Endodermal cell (in vitro differentiated cells): ENCODE measurements at regions not wholly inside any gene's neighbourhood (a gene's known extent, or its start where the extent isn't known, plus 50 kb on each side); places are given as distances from the start of the nearest gene placed in this dataset.
"Not testable (repeated sequence)": the region's sequence is repeated elsewhere in the genome, so short reads cannot be mapped to it uniquely, and the experiment has no call there.

Experiments used
- DNase-seq: peaks from one replicate; pipeline ENCODE4 v3.0.0-alpha.2; 2017
- H3K27ac ChIP-seq: 2 replicates; pipeline ENCODE4 v1.5.1; 2013; ENCODE audit warnings: mild to moderate bottlenecking, low read depth, low read length, moderate library complexity
- H3K27me3 ChIP-seq: 2 replicates; pipeline ENCODE4 v1.6.1; 2013; ENCODE audit warnings: mild to moderate bottlenecking, low read length, moderate library complexity; ENCODE audit not compliant: insufficient read depth, control insufficient read depth, poor library complexity, severe bottlenecking
- H3K36me3 ChIP-seq: 2 replicates; pipeline ENCODE4 v1.7.0; 2013; ENCODE audit warnings: mild to moderate bottlenecking, low read length, moderate library complexity; ENCODE audit not compliant: control insufficient read depth, insufficient read depth
- H3K4me1 ChIP-seq: one replicate; pipeline ENCODE4 v1.7.0; 2013; ENCODE audit warnings: low read length; ENCODE audit not compliant: control insufficient read depth, insufficient read depth
- H3K4me3 ChIP-seq: 2 replicates; pipeline ENCODE4 v1.5.1; 2013; ENCODE audit warnings: mild to moderate bottlenecking, low read length, moderate library complexity
- H3K9ac ChIP-seq: 2 replicates; pipeline ENCODE4 v1.6.1; 2013; ENCODE audit warnings: mild to moderate bottlenecking, low read length, moderate library complexity; ENCODE audit not compliant: poor library complexity, severe bottlenecking; ENCODE audit errors: extremely low read depth
- H3K9me3 ChIP-seq: 2 replicates; pipeline ENCODE4 v1.6.1; 2013; ENCODE audit warnings: mild to moderate bottlenecking, low read length, moderate library complexity; ENCODE audit not compliant: control insufficient read depth
- H3K27ac Mint-ChIP-seq: 2 replicates; pipeline ENCODE4 v1.8.0; 2020; ENCODE audit warnings: mixed read lengths
- H3K27me3 Mint-ChIP-seq: 2 replicates; pipeline ENCODE4 v1.8.0; 2021; ENCODE audit warnings: mild to moderate bottlenecking, mixed read lengths; ENCODE audit not compliant: insufficient read depth
- H3K36me3 Mint-ChIP-seq: 2 replicates; pipeline ENCODE4 v1.8.0; 2020; ENCODE audit warnings: low read depth, mixed read lengths
- H3K4me1 Mint-ChIP-seq: 2 replicates; pipeline ENCODE4 v1.8.0; 2020; ENCODE audit warnings: mixed read lengths
- H3K4me3 Mint-ChIP-seq: 2 replicates; pipeline ENCODE4 v1.8.0; 2020; ENCODE audit warnings: mild to moderate bottlenecking, moderate library complexity, mixed read lengths
- H3K9me3 Mint-ChIP-seq: 2 replicates; pipeline ENCODE4 v1.8.0; 2020; ENCODE audit warnings: mild to moderate bottlenecking, mixed read lengths
- WGBS, 2 experiments: methylation state at CpG; one replicate each; pipeline versions ENCODE4 v1.1.5 to v1.1.7; 2013; ENCODE audit warnings: missing lambda C conversion rate in 2 of 2, mixed read lengths in 1 of 2; ENCODE audit not compliant: insufficient coverage in 1 of 2, insufficient read length in 1 of 2; 5-methylcytosine and 5-hydroxymethylcytosine counted together
- TF ChIP-seq, protein P1 (sequence below): fragments of 200-600 bp; sonication (generic); conservative IDR thresholded peaks from 2 replicates; pipeline ENCODE4 v1.5.0; 2021; ENCODE audit warnings: antibody characterized with exemption, mild to moderate bottlenecking

GRCh38 chr7:46603780-46604179 lies 682.7 kb upstream of the IGFBP3 start:
- Histone ChIP-seq H3K27me3 (no peaks in the 10 kb centered on the region), H3K4me1 (no peaks in the 10 kb centered on the region), H3K36me3 (no peaks in the 10 kb centered on the region), H3K9me3 (no peaks in the 10 kb centered on the region), H3K9ac (no peak overlapping the region), H3K4me3 (no peak overlapping the region), H3K27ac (no peak overlapping the region)
- H3K4me1 Mint-ChIP-seq: peaks cover 2% of the 10 kb centered on the region
- H3K36me3 Mint-ChIP-seq: no peaks in the 10 kb centered on the region
- DNase-seq: no peak
- 88 to 100% methylated on average over 3 to 11 of the region's 11 CpGs for WGBS, 2 experiments
- no peaks in the 10 kb centered on the region for H3K9me3 Mint-ChIP-seq
- H3K27me3 Mint-ChIP-seq: peaks cover 2% of the 10 kb centered on the region
- TF ChIP-seq, protein P1, sequence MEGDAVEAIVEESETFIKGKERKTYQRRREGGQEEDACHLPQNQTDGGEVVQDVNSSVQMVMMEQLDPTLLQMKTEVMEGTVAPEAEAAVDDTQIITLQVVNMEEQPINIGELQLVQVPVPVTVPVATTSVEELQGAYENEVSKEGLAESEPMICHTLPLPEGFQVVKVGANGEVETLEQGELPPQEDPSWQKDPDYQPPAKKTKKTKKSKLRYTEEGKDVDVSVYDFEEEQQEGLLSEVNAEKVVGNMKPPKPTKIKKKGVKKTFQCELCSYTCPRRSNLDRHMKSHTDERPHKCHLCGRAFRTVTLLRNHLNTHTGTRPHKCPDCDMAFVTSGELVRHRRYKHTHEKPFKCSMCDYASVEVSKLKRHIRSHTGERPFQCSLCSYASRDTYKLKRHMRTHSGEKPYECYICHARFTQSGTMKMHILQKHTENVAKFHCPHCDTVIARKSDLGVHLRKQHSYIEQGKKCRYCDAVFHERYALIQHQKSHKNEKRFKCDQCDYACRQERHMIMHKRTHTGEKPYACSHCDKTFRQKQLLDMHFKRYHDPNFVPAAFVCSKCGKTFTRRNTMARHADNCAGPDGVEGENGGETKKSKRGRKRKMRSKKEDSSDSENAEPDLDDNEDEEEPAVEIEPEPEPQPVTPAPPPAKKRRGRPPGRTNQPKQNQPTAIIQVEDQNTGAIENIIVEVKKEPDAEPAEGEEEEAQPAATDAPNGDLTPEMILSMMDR: no peak
- no peak overlapping the region for H3K4me3 Mint-ChIP-seq
- no peak overlapping the region for H3K27ac Mint-ChIP-seq

DNA sequence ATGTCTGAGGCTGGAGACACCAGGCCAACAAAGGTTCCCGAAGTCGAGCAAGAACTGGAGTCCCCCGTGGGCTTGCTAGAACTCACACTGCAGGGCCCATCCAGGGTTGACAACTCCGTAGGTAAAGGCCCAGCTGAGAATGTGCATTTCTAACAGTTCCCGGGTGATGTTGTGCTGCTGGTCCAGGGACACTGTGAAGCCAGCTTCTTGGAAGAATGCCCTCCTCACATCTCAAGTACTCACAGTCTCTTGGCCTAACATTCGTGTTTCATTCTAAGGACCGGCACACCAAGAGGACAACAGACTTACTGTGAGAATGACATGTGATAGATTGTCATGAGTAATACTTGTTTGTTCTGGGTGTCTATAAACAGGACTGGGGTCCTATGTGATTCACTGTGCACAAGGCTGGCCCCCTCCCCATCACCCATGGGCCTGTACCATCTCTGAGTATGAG lies 682.3 kb upstream of the IGFBP3 start:
- no peak for DNase-seq
- WGBS, 2 experiments: 92 to 95% methylated on average over 4 to 7 of the region's 7 CpGs
- peaks cover 2% of the 10 kb centered on the region for H3K27me3 Mint-ChIP-seq
- Histone ChIP-seq H3K4me3 (no peak overlapping the region), H3K4me1 (no peaks in the 10 kb centered on the region), H3K9ac (no peak overlapping the region), H3K27ac (no peak overlapping the region), H3K27me3 (no peaks in the 10 kb centered on the region), H3K9me3 (no peaks in the 10 kb centered on the region), H3K36me3 (no peaks in the 10 kb centered on the region)
- H3K4me3 Mint-ChIP-seq: no peak overlapping the region
- no peaks in the 10 kb centered on the region for H3K36me3 Mint-ChIP-seq
- H3K27ac Mint-ChIP-seq: no peak overlapping the region
- H3K9me3 Mint-ChIP-seq: no peaks in the 10 kb centered on the region
- peaks cover 2% of the 10 kb centered on the region for H3K4me1 Mint-ChIP-seq
- TF ChIP-seq, protein P1: no peak

- TF ChIP-seq, protein P1: no peak
- Mint-ChIP-seq H3K4me1 (peaks cover 2% of the 10 kb centered on the region), H3K27me3 (peaks cover 2% of the 10 kb centered on the region), H3K9me3 (peaks cover 1% of the 10 kb centered on the region), H3K27ac (no peak overlapping the region), H3K36me3 (no peaks in the 10 kb centered on the region), H3K4me3 (no peak overlapping the region)
- Histone ChIP-seq H3K27ac (no peak overlapping the region), H3K36me3 (no peaks in the 10 kb centered on the region), H3K9me3 (no peaks in the 10 kb centered on the region), H3K4me3 (no peak overlapping the region), H3K4me1 (no peaks in the 10 kb centered on the region), H3K9ac (no peak overlapping the region), H3K27me3 (no peaks in the 10 kb centered on the region)
- 95 to 98% methylated on average over 5 of the region's 5 CpGs for WGBS, 2 experiments
- no peak for DNase-seq
These were observed 679.3 kb upstream of the IGFBP3 start for GRCh38 chr7:46600340-46600739.

- not testable (repeated sequence) for H3K4me1 ChIP-seq, H3K27ac ChIP-seq, DNase-seq, H3K27ac Mint-ChIP-seq, H3K4me1 Mint-ChIP-seq, H3K9me3 ChIP-seq, H3K36me3 Mint-ChIP-seq, H3K9ac ChIP-seq, H3K9me3 Mint-ChIP-seq, H3K36me3 ChIP-seq, H3K4me3 Mint-ChIP-seq, H3K27me3 ChIP-seq, H3K4me3 ChIP-seq, H3K27me3 Mint-ChIP-seq
- 100% methylated on average over 1 of the region's 1 CpG; no CpG with 5 or more reads in 1 of the 2 experiments for WGBS, 2 experiments
These were observed 673.8 kb upstream of the IGFBP3 start for GRCh38 chr7:46594831-46595230.

DNA sequence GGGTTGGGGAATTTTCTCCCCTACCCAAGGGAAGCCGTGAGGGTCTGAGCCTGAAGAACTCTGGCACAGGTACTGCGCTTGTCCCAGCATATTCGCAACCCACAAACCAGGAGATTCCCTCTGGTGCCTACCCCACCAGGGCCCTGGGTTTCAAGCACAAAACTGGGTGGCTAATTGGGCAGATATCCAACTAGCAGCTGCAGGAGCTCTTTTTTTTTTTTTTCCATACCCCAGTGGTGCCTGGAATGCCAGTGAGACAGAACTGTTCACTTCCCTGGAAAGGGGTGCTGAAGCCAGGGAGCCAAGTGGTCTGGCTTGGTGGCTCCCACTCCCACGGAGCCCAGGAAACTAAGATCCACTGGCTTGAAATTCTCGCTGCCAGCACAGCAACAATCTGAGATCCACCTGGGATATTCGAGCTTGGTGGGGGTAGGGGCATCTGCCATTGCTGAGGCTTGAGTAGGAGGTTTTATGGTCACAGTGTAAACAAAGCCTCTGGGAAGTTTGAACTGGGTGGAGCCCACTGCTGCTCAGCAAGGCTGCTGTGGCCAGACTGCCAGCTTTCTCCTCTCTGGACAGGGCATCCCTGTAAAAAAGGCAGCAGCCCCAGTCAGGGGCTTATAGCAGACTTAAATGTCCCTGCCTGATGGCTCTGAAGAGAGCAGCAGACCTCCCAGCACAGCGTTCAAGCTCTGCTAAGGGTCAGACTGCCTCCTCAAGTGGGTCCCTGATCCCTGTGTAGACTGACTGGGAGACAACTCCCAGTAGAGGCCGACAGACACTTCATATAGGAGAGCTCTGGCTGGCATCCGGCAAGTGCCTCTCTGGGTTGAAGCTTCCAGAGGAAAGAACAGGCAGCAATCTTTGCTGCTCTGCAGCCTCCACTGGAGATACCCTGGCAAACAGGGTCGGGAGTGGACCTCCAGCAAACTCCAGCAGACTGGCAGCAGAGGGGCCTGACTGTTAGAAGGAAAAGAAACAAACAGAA lies 670.1 kb upstream of the IGFBP3 start:
- not testable (repeated sequence) for H3K4me3 Mint-ChIP-seq, H3K4me1 ChIP-seq, H3K27me3 Mint-ChIP-seq, H3K27me3 ChIP-seq, H3K27ac ChIP-seq, H3K4me3 ChIP-seq, H3K9me3 ChIP-seq, H3K36me3 Mint-ChIP-seq, H3K27ac Mint-ChIP-seq, DNase-seq, H3K9ac ChIP-seq, H3K9me3 Mint-ChIP-seq, H3K36me3 ChIP-seq
- WGBS, 2 experiments: 87 to 98% methylated on average over 5 to 10 of the region's 10 CpGs
- H3K4me1 Mint-ChIP-seq: peaks cover 12% of the 10 kb centered on the region
